ENCODE measurements at regions not wholly inside any gene's neighbourhood (a gene's known extent, or its start where the extent isn't known, plus 50 kb on each side); places are given as distances from the start of the nearest gene placed in this dataset.
"Not testable (repeated sequence)": the region's sequence is repeated elsewhere in the genome, so short reads cannot be mapped to it uniquely, and the experiment has no call there.

- not testable (repeated sequence) for H3K4me3 Mint-ChIP-seq; H3K36me3 Mint-ChIP-seq (ENCODE audit: low read depth); H3K27ac Mint-ChIP-seq; DNase-seq; H3K27me3 Mint-ChIP-seq (ENCODE audit: insufficient read depth); H3K4me1 Mint-ChIP-seq (ENCODE audit: low read depth)
- peaks cover 28% of the 10 kb centered on the region for H3K9me3 Mint-ChIP-seq
These were observed 50.8 kb upstream of the GRIN2B start for GRCh38 chr12:14032191-14032590.

DNA sequence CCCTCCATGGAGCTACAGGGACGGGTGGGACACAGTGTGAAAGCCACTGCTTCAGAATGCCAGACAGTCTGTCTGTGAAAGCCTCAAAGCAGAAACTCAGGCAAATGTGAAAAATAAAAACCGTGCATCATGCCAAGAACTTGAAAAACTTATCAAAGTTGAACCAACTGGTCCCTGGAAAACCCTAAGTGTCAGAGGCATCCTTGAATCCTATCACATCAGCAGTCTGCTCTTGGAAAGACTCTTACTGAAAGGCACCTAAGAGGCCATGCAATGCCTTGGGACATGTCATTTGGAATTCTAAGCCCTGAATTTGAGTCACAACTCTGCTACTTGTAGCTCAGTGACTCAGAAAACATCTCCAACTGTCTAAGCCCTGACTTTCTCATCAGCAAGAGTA, 62.4 kb upstream of the GRIN2B start:
- Mint-ChIP-seq H3K4me3 (no peak overlapping the region), H3K27ac (no peak overlapping the region), H3K36me3 (ENCODE audit: low read depth) (peaks cover 6% of the 10 kb centered on the region; the same call in 1 of the 2 replicates), H3K9me3 (peaks cover 50% of the 10 kb centered on the region), H3K27me3 (ENCODE audit: insufficient read depth) (peaks cover 2% of the 10 kb centered on the region), H3K4me1 (ENCODE audit: low read depth) (no peaks in the 10 kb centered on the region)
- DNase-seq: no peak
- TF ChIP-seq, protein P1, sequence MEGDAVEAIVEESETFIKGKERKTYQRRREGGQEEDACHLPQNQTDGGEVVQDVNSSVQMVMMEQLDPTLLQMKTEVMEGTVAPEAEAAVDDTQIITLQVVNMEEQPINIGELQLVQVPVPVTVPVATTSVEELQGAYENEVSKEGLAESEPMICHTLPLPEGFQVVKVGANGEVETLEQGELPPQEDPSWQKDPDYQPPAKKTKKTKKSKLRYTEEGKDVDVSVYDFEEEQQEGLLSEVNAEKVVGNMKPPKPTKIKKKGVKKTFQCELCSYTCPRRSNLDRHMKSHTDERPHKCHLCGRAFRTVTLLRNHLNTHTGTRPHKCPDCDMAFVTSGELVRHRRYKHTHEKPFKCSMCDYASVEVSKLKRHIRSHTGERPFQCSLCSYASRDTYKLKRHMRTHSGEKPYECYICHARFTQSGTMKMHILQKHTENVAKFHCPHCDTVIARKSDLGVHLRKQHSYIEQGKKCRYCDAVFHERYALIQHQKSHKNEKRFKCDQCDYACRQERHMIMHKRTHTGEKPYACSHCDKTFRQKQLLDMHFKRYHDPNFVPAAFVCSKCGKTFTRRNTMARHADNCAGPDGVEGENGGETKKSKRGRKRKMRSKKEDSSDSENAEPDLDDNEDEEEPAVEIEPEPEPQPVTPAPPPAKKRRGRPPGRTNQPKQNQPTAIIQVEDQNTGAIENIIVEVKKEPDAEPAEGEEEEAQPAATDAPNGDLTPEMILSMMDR (IDR thresholded peaks at IDR 0.05): no peak

- Mint-ChIP-seq H3K27me3 (ENCODE audit: insufficient read depth) (peaks cover 2% of the 10 kb centered on the region), H3K4me3 (no peak overlapping the region), H3K4me1 (ENCODE audit: low read depth) (no peaks in the 10 kb centered on the region), H3K27ac (no peak overlapping the region), H3K9me3 (peaks cover 34% of the 10 kb centered on the region), H3K36me3 (ENCODE audit: low read depth) (peaks cover 6% of the 10 kb centered on the region; the same call in 1 of the 2 replicates)
- TF ChIP-seq, protein P1 (IDR thresholded peaks at IDR 0.05): no peak
- DNase-seq: no peak
These were observed 67.6 kb upstream of the GRIN2B start for GRCh38 chr12:14048941-14049545.

GRCh38 chr12:14057895-14058294, 76.5 kb upstream of the GRIN2B start:
- H3K4me3 Mint-ChIP-seq: no peak overlapping the region
- TF ChIP-seq, protein P1 (IDR thresholded peaks at IDR 0.05): no peak
- no peaks in the 10 kb centered on the region for H3K4me1 Mint-ChIP-seq (ENCODE audit: low read depth)
- no peaks in the 10 kb centered on the region for H3K27me3 Mint-ChIP-seq (ENCODE audit: insufficient read depth)
- H3K36me3 Mint-ChIP-seq (ENCODE audit: low read depth): no peaks in the 10 kb centered on the region
- H3K9me3 Mint-ChIP-seq: peaks cover 40% of the 10 kb centered on the region
- DNase-seq: no peak
- H3K27ac Mint-ChIP-seq: no peak overlapping the region

DNA sequence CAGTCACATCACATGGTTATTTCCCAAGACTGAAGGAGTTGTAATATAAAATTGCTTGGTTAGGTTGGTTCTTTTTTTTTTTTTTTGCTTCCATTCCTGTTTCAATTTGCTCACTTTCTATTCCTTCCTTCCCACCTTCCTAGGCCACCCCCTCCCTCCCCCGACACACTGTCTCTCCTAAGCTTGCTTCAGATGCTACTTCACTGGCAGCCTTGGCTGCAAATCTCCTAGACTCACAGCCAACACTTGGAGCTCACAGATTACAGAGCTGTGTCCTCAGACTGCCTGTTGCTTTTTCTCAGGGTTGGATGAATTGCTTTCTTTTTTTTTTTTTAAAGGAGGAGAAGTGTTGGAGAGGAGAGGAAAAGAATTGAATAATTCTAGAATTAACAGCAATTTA, 77.3 kb upstream of the GRIN2B start:
- H3K4me3 Mint-ChIP-seq: no peak overlapping the region
- TF ChIP-seq, protein P1 (IDR thresholded peaks at IDR 0.05): no peak
- H3K9me3 Mint-ChIP-seq: peaks cover 42% of the 10 kb centered on the region
- H3K27me3 Mint-ChIP-seq (ENCODE audit: insufficient read depth): no peaks in the 10 kb centered on the region
- H3K36me3 Mint-ChIP-seq (ENCODE audit: low read depth): no peaks in the 10 kb centered on the region
- DNase-seq: no peak
- no peak overlapping the region for H3K27ac Mint-ChIP-seq
- no peaks in the 10 kb centered on the region for H3K4me1 Mint-ChIP-seq (ENCODE audit: low read depth)

GRCh38 chr12:14059548-14059947, 78.1 kb upstream of the GRIN2B start:
- TF ChIP-seq, protein P1 (IDR thresholded peaks at IDR 0.05): no peak
- no peaks in the 10 kb centered on the region; the same call in 1 of the 2 replicates for H3K36me3 Mint-ChIP-seq (ENCODE audit: low read depth)
- H3K27ac Mint-ChIP-seq: no peak overlapping the region
- H3K27me3 Mint-ChIP-seq (ENCODE audit: insufficient read depth): no peaks in the 10 kb centered on the region
- peaks cover 50% of the 10 kb centered on the region for H3K9me3 Mint-ChIP-seq
- DNase-seq: no peak
- H3K4me1 Mint-ChIP-seq (ENCODE audit: low read depth): no peaks in the 10 kb centered on the region
- H3K4me3 Mint-ChIP-seq: no peak overlapping the region

Measured in HFFc6 (cell line).